ENCODE measurements at regions not wholly inside any gene's neighbourhood (a gene's known extent, or its start where the extent isn't known, plus 50 kb on each side); places are given as distances from the start of the nearest gene placed in this dataset.
A peak's percentile ranks its signal among the peaks of the same experiment; 100 is the strongest.
"Not testable (repeated sequence)": the region's sequence is repeated elsewhere in the genome, so short reads cannot be mapped to it uniquely, and the experiment has no call there.

- DNase-seq; H3K4me3 Mint-ChIP-seq; H3K4me1 Mint-ChIP-seq; H3K27ac ChIP-seq (ENCODE audit: low read depth, low read length); H3K36me3 ChIP-seq (ENCODE audit: control insufficient read depth in 2 of 3, insufficient read depth in 3 of 3, low read length in 3 of 3); CTCF ChIA-PET; intact Hi-C loops (cut with micrococcal nuclease); H3K4me3 ChIP-seq (ENCODE audit: low read length); POLR2A ChIA-PET; ATAC-seq; H3K27ac Mint-ChIP-seq; H3K27me3 Mint-ChIP-seq; H3K4me1 ChIP-seq (ENCODE audit: control insufficient read depth in 2 of 2, insufficient read depth in 2 of 2, low read length in 2 of 2); H3K27me3 ChIP-seq (ENCODE audit: control insufficient read depth in 2 of 2, insufficient read depth in 2 of 2, low read length in 2 of 2): not testable (repeated sequence)
- H3K9me3 ChIP-seq (ENCODE audit: control insufficient read depth in 2 of 3, low read length in 3 of 3): peaks cover 0 to 27% (median 9%) of the 10 kb centered on the region in 3 experiments
- peaks cover 0 to 22% (median 19%) of the 10 kb centered on the region in 5 donors for H3K36me3 Mint-ChIP-seq
- peaks cover 8 to 57% (median 29%) of the 10 kb centered on the region in 11 donors for H3K9me3 Mint-ChIP-seq
Measured at GRCh38 chr9:40934480-40934879, 194.0 kb downstream of the FOXD4L6 start.

GRCh38 chr9:40930426-40930825 lies 198.1 kb downstream of the FOXD4L6 start:
- H3K36me3 Mint-ChIP-seq: peaks cover 0 to 43% (median 13%) of the 10 kb centered on the region in 5 donors
- peaks cover 17 to 78% (median 61%) of the 10 kb centered on the region in 11 donors for H3K9me3 Mint-ChIP-seq
- H3K4me3 Mint-ChIP-seq; CTCF ChIA-PET; H3K4me1 ChIP-seq (ENCODE audit: control insufficient read depth in 2 of 2, insufficient read depth in 2 of 2, low read length in 2 of 2); H3K4me1 Mint-ChIP-seq; ATAC-seq; H3K27ac Mint-ChIP-seq; intact Hi-C loops (cut with micrococcal nuclease); POLR2A ChIA-PET; H3K27me3 ChIP-seq (ENCODE audit: control insufficient read depth in 2 of 2, insufficient read depth in 2 of 2, low read length in 2 of 2); H3K4me3 ChIP-seq (ENCODE audit: low read length); H3K36me3 ChIP-seq (ENCODE audit: control insufficient read depth in 2 of 3, insufficient read depth in 3 of 3, low read length in 3 of 3); H3K27me3 Mint-ChIP-seq; H3K27ac ChIP-seq (ENCODE audit: low read depth, low read length); DNase-seq: not testable (repeated sequence)
- H3K9me3 ChIP-seq (ENCODE audit: control insufficient read depth in 2 of 3, low read length in 3 of 3): peaks cover 0 to 57% (median 27%) of the 10 kb centered on the region in 3 experiments

- peaks cover 0 to 65% (median 34%) of the 10 kb centered on the region in 3 experiments for H3K9me3 ChIP-seq (ENCODE audit: control insufficient read depth in 2 of 3, low read length in 3 of 3)
Measured at GRCh38 chr9:40929488-40929845, 199.0 kb downstream of the FOXD4L6 start.

GRCh38 chr9:40928803-40929487 lies 199.5 kb downstream of the FOXD4L6 start:
- H3K4me3 Mint-ChIP-seq: peak overlapping the region in 1 of 10 donors; percentile 38
- H3K36me3 Mint-ChIP-seq: peaks cover 0 to 52% (median 13%) of the 10 kb centered on the region in 5 donors
- H3K27ac Mint-ChIP-seq: no peak overlapping the region

More at GRCh38 chr9:40929488-40929845, 199.0 kb downstream of the FOXD4L6 start:
- H3K36me3 ChIP-seq (ENCODE audit: control insufficient read depth in 2 of 3, insufficient read depth in 3 of 3, low read length in 3 of 3); H3K4me1 Mint-ChIP-seq; H3K27me3 ChIP-seq (ENCODE audit: control insufficient read depth in 2 of 2, insufficient read depth in 2 of 2, low read length in 2 of 2); H3K4me1 ChIP-seq (ENCODE audit: control insufficient read depth in 2 of 2, insufficient read depth in 2 of 2, low read length in 2 of 2); POLR2A ChIA-PET; H3K4me3 Mint-ChIP-seq; CTCF ChIA-PET; H3K27ac Mint-ChIP-seq; H3K4me3 ChIP-seq (ENCODE audit: low read length); intact Hi-C loops (cut with micrococcal nuclease); H3K27ac ChIP-seq (ENCODE audit: low read depth, low read length); DNase-seq; ATAC-seq: not testable (repeated sequence)
- Mint-ChIP-seq H3K27me3 (peaks cover 0 to 12% (median 0%) of the 10 kb centered on the region in 5 donors), H3K36me3 (peaks cover 0 to 51% (median 13%) of the 10 kb centered on the region in 5 donors), H3K9me3 (peaks cover 23 to 88% (median 71%) of the 10 kb centered on the region in 11 donors)

GRCh38 chr9:40927851-40928802 lies 200.4 kb downstream of the FOXD4L6 start:
- Mint-ChIP-seq H3K4me1 (no peaks in the 10 kb centered on the region), H3K4me3 (no peak overlapping the region), H3K27me3 (peaks cover 0 to 15% (median 0%) of the 10 kb centered on the region in 5 donors), H3K36me3 (peaks cover 0 to 56% (median 7%) of the 10 kb centered on the region in 5 donors), H3K27ac (no peak overlapping the region), H3K9me3 (peaks cover 28 to 95% (median 76%) of the 10 kb centered on the region in 11 donors)
- ATAC-seq: no peak
- H3K27ac ChIP-seq (ENCODE audit: low read depth, low read length): no peak overlapping the region
- ChIA-PET POLR2A (no interaction called here), CTCF (no interaction called here)
- no peaks in the 10 kb centered on the region for H3K4me1 ChIP-seq (ENCODE audit: control insufficient read depth in 2 of 2, insufficient read depth in 2 of 2, low read length in 2 of 2)
- H3K4me3 ChIP-seq (ENCODE audit: low read length): no peak overlapping the region
- peaks cover 0 to 78% (median 28%) of the 10 kb centered on the region in 3 experiments for H3K9me3 ChIP-seq (ENCODE audit: control insufficient read depth in 2 of 3, low read length in 3 of 3)
- no peaks in the 10 kb centered on the region for H3K36me3 ChIP-seq (ENCODE audit: control insufficient read depth in 2 of 3, insufficient read depth in 3 of 3, low read length in 3 of 3)
- no peak for DNase-seq
- no peaks in the 10 kb centered on the region for H3K27me3 ChIP-seq (ENCODE audit: control insufficient read depth in 2 of 2, insufficient read depth in 2 of 2, low read length in 2 of 2)
- intact Hi-C loops (cut with micrococcal nuclease): no loop called here

More at GRCh38 chr9:40928803-40929487, 199.5 kb downstream of the FOXD4L6 start:
- H3K9me3 ChIP-seq (ENCODE audit: control insufficient read depth in 2 of 3, low read length in 3 of 3): peaks cover 0 to 70% (median 29%) of the 10 kb centered on the region in 3 experiments
- no peak overlapping the region for H3K4me3 ChIP-seq (ENCODE audit: low read length)
- CTCF ChIA-PET: no interaction called here
- DNase-seq (no peak), ATAC-seq (no peak)
- Mint-ChIP-seq H3K9me3 (peaks cover 28 to 93% (median 76%) of the 10 kb centered on the region in 11 donors), H3K4me1 (no peaks in the 10 kb centered on the region), H3K27me3 (peaks cover 0 to 15% (median 0%) of the 10 kb centered on the region in 5 donors)
- POLR2A ChIA-PET: no interaction called here
- H3K36me3 ChIP-seq (ENCODE audit: control insufficient read depth in 2 of 3, insufficient read depth in 3 of 3, low read length in 3 of 3): no peaks in the 10 kb centered on the region
- H3K27ac ChIP-seq (ENCODE audit: low read depth, low read length): no peak overlapping the region
- no peaks in the 10 kb centered on the region for H3K4me1 ChIP-seq (ENCODE audit: control insufficient read depth in 2 of 2, insufficient read depth in 2 of 2, low read length in 2 of 2)
- no peaks in the 10 kb centered on the region for H3K27me3 ChIP-seq (ENCODE audit: control insufficient read depth in 2 of 2, insufficient read depth in 2 of 2, low read length in 2 of 2)
- intact Hi-C loops (cut with micrococcal nuclease): no loop called here

- Mint-ChIP-seq H3K36me3 (peaks cover 0 to 60% (median 6%) of the 10 kb centered on the region in 5 donors), H3K27me3 (peaks cover 0 to 15% (median 0%) of the 10 kb centered on the region in 5 donors), H3K27ac (no peak overlapping the region), H3K9me3 (peaks cover 28 to 100% (median 81%) of the 10 kb centered on the region in 11 donors), H3K4me3 (no peak overlapping the region), H3K4me1 (no peaks in the 10 kb centered on the region)
- ChIA-PET POLR2A (no interaction called here), CTCF (no interaction called here)
- no peak for DNase-seq
- Histone ChIP-seq H3K4me3 (ENCODE audit: low read length) (no peak overlapping the region), H3K27me3 (ENCODE audit: control insufficient read depth in 2 of 2, insufficient read depth in 2 of 2, low read length in 2 of 2) (no peaks in the 10 kb centered on the region), H3K27ac (ENCODE audit: low read depth, low read length) (no peak overlapping the region), H3K4me1 (ENCODE audit: control insufficient read depth in 2 of 2, insufficient read depth in 2 of 2, low read length in 2 of 2) (no peaks in the 10 kb centered on the region), H3K9me3 (ENCODE audit: control insufficient read depth in 2 of 3, low read length in 3 of 3) (peaks cover 7 to 86% (median 34%) of the 10 kb centered on the region in 3 experiments), H3K36me3 (ENCODE audit: control insufficient read depth in 2 of 3, insufficient read depth in 3 of 3, low read length in 3 of 3) (no peaks in the 10 kb centered on the region)
- no peak for ATAC-seq
- intact Hi-C loops (cut with micrococcal nuclease): no loop called here
Measured at GRCh38 chr9:40927260-40927631, 201.2 kb downstream of the FOXD4L6 start.

Data from naive thymus-derived CD4-positive, alpha-beta T cell (primary cell).